Omental fat pad (tissue), 3 donors: ENCODE measurements at regions not wholly inside any gene's neighbourhood (a gene's known extent, or its start where the extent isn't known, plus 50 kb on each side); places are given as distances from the start of the nearest gene placed in this dataset.

Experiments used
- ATAC-seq: fragments of 150-250 bp; one replicate; pipeline ENCODE4 v1.9.1; 2016; ENCODE audit warnings: mild to moderate bottlenecking, moderate library complexity; ENCODE audit not compliant: low FRiP score
- DNase-seq: peaks from one replicate; pipeline ENCODE4 v3.0.0-alpha.2; 2019; ENCODE audit warnings: low spot score
- CTCF ChIP-seq, 3 donors: fragments of 450-650 bp; IDR thresholded peaks; one replicate each; pipeline ENCODE4 v1.5.1; 2016 to 2017; ENCODE audit warnings: antibody characterized with exemption in 3 of 3, mild to moderate bottlenecking in 3 of 3, moderate library complexity in 2 of 3

GRCh38 chrX:138031715-138032114, 465.8 kb downstream of the ZIC3 start:
- TF ChIP-seq CTCF (IDR thresholded peaks at IDR 0.05) = no peak
- no peak for ATAC-seq
- no peak for DNase-seq

- no peak for TF ChIP-seq CTCF (IDR thresholded peaks at IDR 0.05)
- ATAC-seq (no peak), DNase-seq (no peak)
These were observed 468.2 kb downstream of the ZIC3 start for GRCh38 chrX:138034136-138034535.

- DNase-seq = no peak
- no peak for TF ChIP-seq CTCF (IDR thresholded peaks at IDR 0.05)
- ATAC-seq = no peak
These were observed 471.6 kb downstream of the ZIC3 start for GRCh38 chrX:138037548-138037947.

- TF ChIP-seq CTCF (IDR thresholded peaks at IDR 0.05) = no peak
- DNase-seq = no peak
- ATAC-seq = no peak
These were observed 492.0 kb downstream of the ZIC3 start for GRCh38 chrX:138057883-138058282.

GRCh38 chrX:138058931-138059330, 493.0 kb downstream of the ZIC3 start:
- TF ChIP-seq CTCF (IDR thresholded peaks at IDR 0.05) = no peak
- ATAC-seq (no peak), DNase-seq (no peak)

- DNase-seq = no peak
- ATAC-seq = no peak
- TF ChIP-seq CTCF (IDR thresholded peaks at IDR 0.05) = no peak
These were observed 501.5 kb downstream of the ZIC3 start for GRCh38 chrX:138067415-138067814.

- ATAC-seq (no peak), DNase-seq (no peak)
- no peak for TF ChIP-seq CTCF (IDR thresholded peaks at IDR 0.05)
These were observed 507.7 kb downstream of the ZIC3 start for GRCh38 chrX:138073626-138074025.
